GM23338 (cell line): ENCODE measurements at regions not wholly inside any gene's neighbourhood (a gene's known extent, or its start where the extent isn't known, plus 50 kb on each side); places are given as distances from the start of the nearest gene placed in this dataset.

Experiments used
- EZH2 ChIP-seq: fragments of 200-600 bp; sonication (generic); IDR thresholded peaks from one replicate; pipeline ENCODE4 v1.8.0; 2017; ENCODE audit warnings: antibody characterized with exemption, mild to moderate bottlenecking, low read depth; ENCODE audit not compliant: unreplicated experiment
- JUNB ChIP-seq: IDR thresholded peaks from one replicate; pipeline ENCODE4 v1.6.1; 2016; ENCODE audit warnings: antibody characterized with exemption; ENCODE audit not compliant: unreplicated experiment
- STAT1 ChIP-seq: IDR thresholded peaks from one replicate; pipeline ENCODE4 v1.6.1; 2016; ENCODE audit warnings: antibody characterized with exemption; ENCODE audit not compliant: unreplicated experiment
- TF ChIP-seq, protein P1 (sequence below), 2 experiments: fragments of 200-600 bp in 1 of 2; sonication (generic) in 1 of 2; conservative IDR thresholded peaks; 2 replicates each; pipeline versions ENCODE4 v1.5.1 to v1.6.1; 2016 to 2017; ENCODE audit warnings: antibody characterized with exemption in 2 of 2, low read depth in 2 of 2, mild to moderate bottlenecking in 2 of 2, moderate library complexity in 1 of 2
- TF ChIP-seq, protein P2 (sequence below): IDR thresholded peaks from one replicate; pipeline ENCODE4 v1.6.1; 2018; ENCODE audit warnings: antibody characterized with exemption; ENCODE audit not compliant: unreplicated experiment

DNA sequence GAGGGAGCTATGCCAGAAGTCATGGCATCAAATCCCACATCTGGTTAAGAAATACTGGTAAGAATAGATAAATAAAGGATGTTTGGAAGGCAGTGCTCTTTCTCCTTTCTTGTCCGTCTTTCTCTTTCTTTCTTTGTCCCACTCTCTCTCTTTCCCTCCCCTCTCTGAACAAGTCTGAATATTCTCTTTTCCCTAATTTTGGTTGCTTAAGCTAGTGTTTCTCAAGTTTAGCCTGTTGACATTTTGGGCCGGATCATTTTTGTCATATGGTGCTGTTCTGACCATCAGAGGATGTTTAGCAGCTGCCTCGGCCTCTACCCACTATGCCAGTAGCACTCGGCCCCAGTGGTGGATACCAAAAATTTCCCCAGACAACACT is 405.3 kb upstream of the C2CD4B start:
- TF ChIP-seq, protein P1, sequence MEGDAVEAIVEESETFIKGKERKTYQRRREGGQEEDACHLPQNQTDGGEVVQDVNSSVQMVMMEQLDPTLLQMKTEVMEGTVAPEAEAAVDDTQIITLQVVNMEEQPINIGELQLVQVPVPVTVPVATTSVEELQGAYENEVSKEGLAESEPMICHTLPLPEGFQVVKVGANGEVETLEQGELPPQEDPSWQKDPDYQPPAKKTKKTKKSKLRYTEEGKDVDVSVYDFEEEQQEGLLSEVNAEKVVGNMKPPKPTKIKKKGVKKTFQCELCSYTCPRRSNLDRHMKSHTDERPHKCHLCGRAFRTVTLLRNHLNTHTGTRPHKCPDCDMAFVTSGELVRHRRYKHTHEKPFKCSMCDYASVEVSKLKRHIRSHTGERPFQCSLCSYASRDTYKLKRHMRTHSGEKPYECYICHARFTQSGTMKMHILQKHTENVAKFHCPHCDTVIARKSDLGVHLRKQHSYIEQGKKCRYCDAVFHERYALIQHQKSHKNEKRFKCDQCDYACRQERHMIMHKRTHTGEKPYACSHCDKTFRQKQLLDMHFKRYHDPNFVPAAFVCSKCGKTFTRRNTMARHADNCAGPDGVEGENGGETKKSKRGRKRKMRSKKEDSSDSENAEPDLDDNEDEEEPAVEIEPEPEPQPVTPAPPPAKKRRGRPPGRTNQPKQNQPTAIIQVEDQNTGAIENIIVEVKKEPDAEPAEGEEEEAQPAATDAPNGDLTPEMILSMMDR (conservative IDR thresholded peaks at IDR 0.05; ENCODE audit: low read depth in 2 of 2): no peak
- TF ChIP-seq STAT1: no peak
- no peak for TF ChIP-seq EZH2
- no peak for TF ChIP-seq JUNB
- TF ChIP-seq, protein P2, sequence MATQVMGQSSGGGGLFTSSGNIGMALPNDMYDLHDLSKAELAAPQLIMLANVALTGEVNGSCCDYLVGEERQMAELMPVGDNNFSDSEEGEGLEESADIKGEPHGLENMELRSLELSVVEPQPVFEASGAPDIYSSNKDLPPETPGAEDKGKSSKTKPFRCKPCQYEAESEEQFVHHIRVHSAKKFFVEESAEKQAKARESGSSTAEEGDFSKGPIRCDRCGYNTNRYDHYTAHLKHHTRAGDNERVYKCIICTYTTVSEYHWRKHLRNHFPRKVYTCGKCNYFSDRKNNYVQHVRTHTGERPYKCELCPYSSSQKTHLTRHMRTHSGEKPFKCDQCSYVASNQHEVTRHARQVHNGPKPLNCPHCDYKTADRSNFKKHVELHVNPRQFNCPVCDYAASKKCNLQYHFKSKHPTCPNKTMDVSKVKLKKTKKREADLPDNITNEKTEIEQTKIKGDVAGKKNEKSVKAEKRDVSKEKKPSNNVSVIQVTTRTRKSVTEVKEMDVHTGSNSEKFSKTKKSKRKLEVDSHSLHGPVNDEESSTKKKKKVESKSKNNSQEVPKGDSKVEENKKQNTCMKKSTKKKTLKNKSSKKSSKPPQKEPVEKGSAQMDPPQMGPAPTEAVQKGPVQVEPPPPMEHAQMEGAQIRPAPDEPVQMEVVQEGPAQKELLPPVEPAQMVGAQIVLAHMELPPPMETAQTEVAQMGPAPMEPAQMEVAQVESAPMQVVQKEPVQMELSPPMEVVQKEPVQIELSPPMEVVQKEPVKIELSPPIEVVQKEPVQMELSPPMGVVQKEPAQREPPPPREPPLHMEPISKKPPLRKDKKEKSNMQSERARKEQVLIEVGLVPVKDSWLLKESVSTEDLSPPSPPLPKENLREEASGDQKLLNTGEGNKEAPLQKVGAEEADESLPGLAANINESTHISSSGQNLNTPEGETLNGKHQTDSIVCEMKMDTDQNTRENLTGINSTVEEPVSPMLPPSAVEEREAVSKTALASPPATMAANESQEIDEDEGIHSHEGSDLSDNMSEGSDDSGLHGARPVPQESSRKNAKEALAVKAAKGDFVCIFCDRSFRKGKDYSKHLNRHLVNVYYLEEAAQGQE: no peak
